Type B pancreatic cell (in vitro differentiated cells): ENCODE measurements at regions not wholly inside any gene's neighbourhood (a gene's known extent, or its start where the extent isn't known, plus 50 kb on each side); places are given as distances from the start of the nearest gene placed in this dataset.

ENCODE experiments used
- DNase-seq: peaks from one replicate; pipeline ENCODE4 v3.0.0; 2021; ENCODE audit warnings: mixed read lengths; ENCODE audit not compliant: unreplicated experiment; ENCODE audit errors: extremely low spot score
- H3K27ac Mint-ChIP-seq: 2 replicates; pipeline ENCODE4 v1.8.0; 2021; ENCODE audit warnings: mild to moderate bottlenecking, mixed read lengths
- H3K27me3 Mint-ChIP-seq: 2 replicates; pipeline ENCODE4 v1.8.0; 2021; ENCODE audit warnings: mixed read lengths
- H3K36me3 Mint-ChIP-seq: 2 replicates; pipeline ENCODE4 v1.8.0; 2021; ENCODE audit warnings: mixed read lengths
- H3K4me1 Mint-ChIP-seq: one replicate; pipeline ENCODE4 v1.8.0; 2021; ENCODE audit warnings: mixed read lengths; ENCODE audit not compliant: unreplicated experiment
- H3K4me3 Mint-ChIP-seq: 2 replicates; pipeline ENCODE4 v1.8.0; 2021; ENCODE audit warnings: mild to moderate bottlenecking, mixed read lengths
- H3K9me3 Mint-ChIP-seq: 2 replicates; pipeline ENCODE4 v1.8.0; 2021; ENCODE audit warnings: mixed read lengths
- CTCF ChIP-seq: fragments of 200-600 bp; sonication (generic); conservative IDR thresholded peaks from 2 replicates; pipeline ENCODE4 v1.5.0; 2021; ENCODE audit warnings: antibody characterized with exemption, mild to moderate bottlenecking

GRCh38 chr3:106715286-106715685 lies 662.0 kb upstream of the CCDC54 start:
- Mint-ChIP-seq H3K27ac (no peak overlapping the region), H3K9me3 (no peaks in the 10 kb centered on the region), H3K27me3 (no peaks in the 10 kb centered on the region), H3K36me3 (no peaks in the 10 kb centered on the region), H3K4me1 (no peaks in the 10 kb centered on the region), H3K4me3 (no peak overlapping the region)
- no peak for TF ChIP-seq CTCF
- no peak for DNase-seq

DNA sequence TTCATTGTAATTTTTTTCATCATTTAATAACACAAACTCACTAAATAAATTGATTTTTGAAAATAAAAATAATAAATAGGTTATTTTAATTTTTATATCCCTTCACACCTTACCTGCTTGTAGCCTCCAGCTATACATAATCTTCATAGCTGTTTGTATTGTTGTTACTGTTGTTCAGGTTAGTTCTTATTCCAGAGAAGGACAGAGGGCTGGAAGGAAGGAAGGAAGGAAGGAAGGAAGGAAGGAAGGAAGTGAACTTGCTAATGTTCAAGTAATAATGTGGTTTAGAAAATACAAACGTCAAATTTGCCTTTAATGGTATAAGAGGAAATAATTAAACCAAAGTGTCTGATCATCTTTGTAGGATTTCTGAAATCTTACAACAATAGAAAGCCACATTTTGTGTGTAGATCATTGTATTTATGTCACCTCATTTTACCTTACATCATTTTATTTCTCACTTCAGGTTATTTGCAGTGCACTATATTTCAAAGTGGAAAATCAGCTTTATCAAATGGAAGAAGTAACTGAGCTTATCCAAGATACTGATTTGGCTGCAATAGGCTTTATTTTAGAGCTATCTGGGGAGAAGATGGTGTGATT lies 660.0 kb upstream of the CCDC54 start:
- H3K4me3 Mint-ChIP-seq: no peak overlapping the region

DNA sequence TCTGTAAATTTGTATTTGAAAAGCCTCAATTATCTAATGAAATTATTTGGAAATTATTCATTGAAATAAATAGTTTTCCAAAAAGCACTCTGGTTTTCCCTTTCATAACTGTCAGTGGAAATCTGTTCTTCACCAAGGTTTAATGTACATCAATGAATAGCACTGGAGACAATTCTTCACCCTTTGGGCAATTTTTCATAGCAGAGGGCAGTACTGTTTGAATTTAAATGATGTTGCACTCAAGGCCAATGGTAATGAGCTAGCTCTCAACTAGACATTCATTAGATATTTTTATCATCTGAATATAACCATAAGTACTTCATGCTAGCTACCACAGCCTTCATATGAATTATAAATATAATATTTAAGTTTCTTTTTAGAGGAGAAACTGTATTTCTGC lies 658.2 kb upstream of the CCDC54 start:
- Mint-ChIP-seq H3K36me3 (no peaks in the 10 kb centered on the region), H3K9me3 (no peaks in the 10 kb centered on the region), H3K4me3 (no peak overlapping the region), H3K4me1 (no peaks in the 10 kb centered on the region), H3K27ac (no peak overlapping the region), H3K27me3 (no peaks in the 10 kb centered on the region)
- no peak for DNase-seq
- TF ChIP-seq CTCF: no peak

More for the DNA sequence above, 660.0 kb upstream of the CCDC54 start:
- no peak for DNase-seq
- Mint-ChIP-seq H3K27me3 (no peaks in the 10 kb centered on the region), H3K36me3 (no peaks in the 10 kb centered on the region), H3K27ac (no peak overlapping the region), H3K9me3 (no peaks in the 10 kb centered on the region), H3K4me1 (no peaks in the 10 kb centered on the region)
- no peak for TF ChIP-seq CTCF

DNA sequence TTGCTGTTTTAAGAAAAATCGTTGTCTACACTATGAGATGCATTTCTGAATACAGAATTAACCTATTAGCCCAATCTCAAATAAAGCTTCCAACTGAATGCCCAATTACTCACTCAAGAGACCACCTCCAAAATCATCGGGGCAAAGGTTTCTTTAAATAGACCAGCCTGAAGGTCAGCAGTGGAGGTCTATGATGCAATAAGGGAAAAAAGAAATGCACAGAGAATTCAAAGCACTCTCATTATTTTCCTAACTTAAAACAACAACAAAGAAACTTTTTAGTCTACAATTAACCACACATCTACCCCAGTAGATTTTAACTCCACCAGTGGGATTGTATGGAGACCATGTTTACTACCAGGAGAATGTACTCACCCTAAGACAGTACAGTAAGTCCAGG lies 657.7 kb upstream of the CCDC54 start:
- Mint-ChIP-seq H3K4me3 (no peak overlapping the region), H3K27ac (no peak overlapping the region), H3K9me3 (no peaks in the 10 kb centered on the region), H3K27me3 (no peaks in the 10 kb centered on the region), H3K36me3 (no peaks in the 10 kb centered on the region), H3K4me1 (no peaks in the 10 kb centered on the region)
- TF ChIP-seq CTCF: no peak
- DNase-seq: no peak

- TF ChIP-seq CTCF: no peak
- no peaks in the 10 kb centered on the region for H3K27me3 Mint-ChIP-seq
- H3K9me3 Mint-ChIP-seq: no peaks in the 10 kb centered on the region
- H3K4me3 Mint-ChIP-seq: no peak overlapping the region
- H3K4me1 Mint-ChIP-seq: no peaks in the 10 kb centered on the region
- no peaks in the 10 kb centered on the region for H3K36me3 Mint-ChIP-seq
- DNase-seq: no peak
- no peak overlapping the region for H3K27ac Mint-ChIP-seq
Measured at GRCh38 chr3:106720510-106720909, 656.7 kb upstream of the CCDC54 start.

- no peak overlapping the region for H3K4me3 Mint-ChIP-seq
- no peaks in the 10 kb centered on the region for H3K9me3 Mint-ChIP-seq
- H3K27me3 Mint-ChIP-seq: peaks cover 11% of the 10 kb centered on the region
- no peaks in the 10 kb centered on the region for H3K4me1 Mint-ChIP-seq
- H3K36me3 Mint-ChIP-seq: no peaks in the 10 kb centered on the region
- H3K27ac Mint-ChIP-seq: no peak overlapping the region
- TF ChIP-seq CTCF: no peak
- no peak for DNase-seq
Measured at GRCh38 chr3:106725566-106725965, 651.7 kb upstream of the CCDC54 start.
